Stimulated activated CD8-positive, alpha-beta memory T cell treated with anti-CD3 and anti-CD28 coated beads, Interleukin-4, amount 100 ng/mL, for 48 hours (primary cell): ENCODE measurements at regions not wholly inside any gene's neighbourhood (a gene's known extent, or its start where the extent isn't known, plus 50 kb on each side); places are given as distances from the start of the nearest gene placed in this dataset.

Source experiments
- DNase-seq: peaks from one replicate; pipeline ENCODE4 v3.0.0-alpha.2; 2020

DNA sequence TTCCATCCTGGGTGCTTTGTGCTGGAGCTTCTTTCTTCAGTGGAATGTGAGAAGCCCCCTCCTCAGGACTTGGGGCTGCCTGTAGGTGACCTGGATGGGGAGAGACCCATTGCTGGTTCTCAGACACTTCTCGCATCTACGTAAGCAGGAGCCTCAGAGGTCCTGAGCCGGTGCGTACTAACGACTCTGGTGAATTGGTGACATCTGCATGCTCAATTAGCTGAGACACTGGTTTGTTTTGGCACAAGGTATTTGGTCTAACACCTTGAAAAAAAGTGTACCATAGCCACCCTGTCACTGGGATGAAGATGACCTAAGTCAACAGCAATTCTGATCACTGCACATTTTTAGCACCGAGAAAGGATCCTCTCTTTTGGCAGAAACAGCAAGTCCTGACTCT, 57.7 kb downstream of the LRRC30 start:
- no peak for DNase-seq

DNA sequence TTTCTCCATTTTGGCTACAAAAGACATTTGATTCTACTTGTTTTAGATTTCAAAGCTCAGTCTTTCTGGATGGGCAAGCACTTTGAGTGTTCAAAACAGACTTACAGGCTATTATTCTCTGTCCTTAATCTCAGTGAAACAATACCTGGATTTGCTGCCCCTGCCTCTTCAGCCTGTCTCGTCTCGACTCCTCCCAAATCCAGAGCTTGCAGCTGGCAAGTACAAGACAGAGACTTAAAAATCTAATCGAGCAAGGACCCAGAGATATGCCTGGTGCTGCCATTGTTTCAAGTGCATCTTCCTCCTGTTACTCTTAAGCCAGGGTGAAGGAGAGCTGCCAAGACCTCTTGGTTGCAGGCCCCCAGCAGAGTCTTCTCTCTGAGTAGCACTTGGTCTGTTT, 59.2 kb downstream of the LRRC30 start:
- no peak for DNase-seq

DNA sequence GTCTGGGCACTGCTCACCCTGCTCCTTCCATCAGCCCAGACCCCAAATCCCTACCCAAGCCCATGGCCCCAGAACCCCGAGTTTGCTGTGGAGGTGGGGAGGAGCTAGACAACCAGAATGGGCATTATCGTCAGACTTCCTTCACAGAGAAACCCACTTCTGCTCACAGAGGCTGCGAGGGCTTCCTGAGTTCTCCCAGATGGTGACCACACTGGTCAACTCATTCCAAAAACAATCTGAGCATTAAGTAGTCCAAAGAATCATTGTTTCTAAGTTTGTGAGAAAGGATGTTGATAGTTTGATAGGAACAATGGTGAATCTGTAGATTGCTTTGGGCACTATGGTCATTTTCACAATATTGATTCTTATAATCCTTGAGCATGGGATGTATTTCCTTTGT, 60.2 kb downstream of the LRRC30 start:
- DNase-seq, result no peak

DNA sequence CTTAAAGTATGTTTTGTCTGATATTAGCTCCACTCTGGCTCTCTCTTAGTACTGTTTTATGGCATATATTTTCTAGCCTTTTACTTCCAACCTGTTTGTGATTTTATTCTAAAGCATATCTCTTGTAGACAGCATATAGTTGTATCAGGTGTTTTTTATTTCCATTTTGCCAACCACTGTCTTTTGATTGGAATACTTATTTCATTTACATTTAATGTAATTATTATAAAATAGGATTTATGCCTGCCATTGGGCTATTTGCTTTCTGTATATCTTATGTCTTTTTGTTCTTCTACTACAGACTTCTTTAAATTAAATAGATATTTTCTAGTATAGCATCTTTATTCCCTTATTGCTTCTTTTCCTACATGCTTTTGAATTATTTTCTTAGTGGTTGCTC, 67.3 kb downstream of the LRRC30 start:
- no peak for DNase-seq

DNA sequence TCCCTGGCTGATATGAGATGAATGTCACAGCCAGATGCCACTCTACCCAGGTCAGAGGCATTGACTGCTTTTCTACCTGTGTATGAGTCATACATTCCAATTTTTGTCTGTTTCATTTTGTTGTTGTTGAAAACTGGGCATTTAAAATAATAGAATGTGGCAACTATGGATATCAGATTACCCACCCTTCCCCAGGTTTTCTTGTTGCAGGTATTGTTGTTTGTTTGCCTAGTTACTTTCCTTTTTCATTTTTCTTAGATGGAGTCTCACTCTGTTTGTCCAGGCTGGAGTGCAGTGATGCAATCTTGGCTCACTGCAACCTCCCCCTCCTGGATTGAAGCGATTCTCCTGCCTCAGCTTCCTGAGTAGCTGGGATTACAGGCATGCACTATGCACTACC, 70.2 kb downstream of the LRRC30 start:
- DNase-seq, result no peak

DNA sequence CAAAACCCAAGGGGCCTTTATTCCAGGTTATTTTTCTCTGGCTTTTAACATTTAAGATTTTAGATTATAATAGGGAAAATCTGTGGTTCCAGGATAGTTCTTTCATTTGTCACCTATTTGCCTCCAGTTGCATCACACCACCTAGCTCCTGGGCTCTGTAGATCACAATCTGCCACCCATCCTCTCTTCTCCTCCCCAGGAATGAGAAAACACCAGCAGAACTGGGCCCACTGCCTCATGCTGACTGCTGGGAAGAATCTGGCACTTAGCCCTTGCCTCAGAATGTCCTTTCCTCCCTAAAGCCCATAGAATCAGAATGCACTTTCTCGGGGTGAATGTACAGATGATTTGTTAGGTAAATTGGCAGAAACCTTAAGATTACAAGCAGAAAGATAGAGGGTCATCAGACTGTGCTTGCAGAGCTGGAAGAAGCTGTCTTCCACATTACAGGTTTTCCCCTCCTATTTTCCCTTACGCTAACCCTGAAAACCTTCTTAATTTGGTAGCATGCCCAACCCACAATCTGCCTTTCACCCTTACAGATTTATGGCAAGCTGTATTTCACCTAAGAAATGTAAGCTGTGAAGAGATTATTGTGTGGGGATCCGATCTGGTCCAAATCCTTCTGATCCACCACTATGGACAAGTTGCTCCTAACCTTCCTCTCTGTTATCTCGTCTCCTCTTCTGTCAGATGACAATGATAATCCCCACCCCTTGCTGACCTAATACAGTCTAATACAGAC, 72.6 kb downstream of the LRRC30 start:
- DNase-seq, result no peak

DNA sequence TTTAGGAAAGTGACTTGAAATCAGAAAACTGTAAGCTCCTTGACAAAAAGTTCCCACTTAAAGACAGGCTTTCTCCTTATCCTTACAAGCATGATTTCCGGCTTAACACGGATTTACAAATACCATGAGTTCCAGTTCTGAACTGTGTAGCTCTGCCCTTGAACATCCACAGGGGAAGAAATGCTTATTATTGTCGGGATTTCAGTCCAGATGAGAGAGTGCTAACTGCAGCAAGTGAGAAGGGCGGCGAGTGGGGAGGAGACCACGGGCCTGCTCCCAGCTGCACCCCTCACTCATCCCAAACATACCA, 73.1 kb downstream of the LRRC30 start:
- DNase-seq, result no peak

DNA sequence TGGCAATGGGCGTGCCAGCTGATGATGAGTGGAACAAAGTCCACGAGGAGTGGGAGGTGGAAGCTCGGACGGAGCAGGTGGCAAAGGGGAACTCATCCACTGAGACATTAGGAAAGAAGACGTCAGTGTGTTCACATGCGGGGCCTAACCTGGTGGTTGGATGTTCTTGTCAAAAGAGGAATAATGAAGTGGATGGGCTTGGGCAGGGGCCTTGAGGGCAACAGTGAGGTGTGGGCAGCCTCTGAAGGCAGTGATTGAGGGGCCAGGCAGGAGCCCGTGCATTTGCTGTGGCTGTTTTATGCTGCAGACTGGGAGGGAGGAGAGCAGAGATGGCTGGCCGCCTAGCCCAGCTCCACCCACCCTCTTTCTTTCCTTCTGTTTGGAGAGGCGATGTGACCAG, 74.5 kb downstream of the LRRC30 start:
- no peak for DNase-seq

DNA sequence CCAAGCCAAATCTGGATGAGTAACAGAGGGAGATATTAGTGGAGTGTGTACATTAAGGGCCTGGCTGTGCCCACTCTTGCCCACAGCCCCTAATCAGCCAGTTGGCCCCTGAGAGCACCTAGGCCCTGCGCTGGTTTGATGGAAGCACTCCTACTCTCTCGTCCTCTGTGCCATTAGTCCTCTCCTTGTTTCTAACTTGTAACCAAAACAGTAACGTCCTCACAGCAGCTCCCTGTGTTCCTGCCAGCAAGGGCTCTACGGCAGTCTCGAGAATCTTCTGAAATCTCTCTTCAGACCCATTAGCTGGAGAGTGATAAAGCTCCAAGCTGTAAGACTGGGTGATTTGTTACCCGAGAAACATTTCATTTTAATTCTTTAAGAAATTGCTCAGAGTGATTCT, 76.1 kb downstream of the LRRC30 start:
- DNase-seq, result no peak

DNA sequence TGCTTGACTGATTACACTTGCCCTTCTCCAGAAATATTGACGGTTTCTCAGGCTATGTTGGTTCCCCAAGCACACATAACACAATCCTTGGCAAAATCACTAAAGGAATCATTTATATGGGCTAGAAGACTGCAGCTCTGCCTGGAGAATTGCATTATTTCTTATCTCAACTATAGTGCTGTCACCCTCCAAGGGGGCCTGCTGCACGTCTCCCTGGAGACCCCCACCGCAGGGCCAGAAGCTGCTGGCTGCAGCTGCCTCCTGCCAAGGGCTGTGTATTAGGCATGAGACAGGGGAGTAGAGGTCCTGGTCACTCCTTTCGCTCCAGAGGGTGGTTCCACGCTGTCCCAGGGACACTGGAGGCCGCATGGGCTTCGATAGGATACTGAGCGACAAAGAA, 76.6 kb downstream of the LRRC30 start:
- no peak for DNase-seq

DNA sequence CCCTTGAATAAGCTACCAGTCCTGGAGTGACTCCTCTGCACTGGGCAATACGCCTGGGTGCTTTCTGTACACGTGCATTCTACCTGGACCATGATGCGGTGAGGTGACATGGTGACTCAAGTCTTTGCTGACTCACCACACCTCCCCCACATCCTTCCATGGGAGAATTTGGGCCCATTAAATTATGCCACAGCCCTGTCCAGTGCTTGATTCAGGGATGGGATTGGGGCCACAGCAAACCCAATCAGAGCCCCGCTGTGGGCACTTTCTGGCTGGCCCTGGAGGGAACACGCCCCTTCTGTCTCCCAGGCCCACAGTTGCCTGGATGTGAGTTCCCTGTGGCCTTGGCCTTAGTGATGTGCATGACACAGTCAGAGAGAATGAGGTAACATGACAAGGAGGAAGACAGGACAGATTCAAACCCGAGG, 86.9 kb downstream of the LRRC30 start:
- DNase-seq, result no peak

DNA sequence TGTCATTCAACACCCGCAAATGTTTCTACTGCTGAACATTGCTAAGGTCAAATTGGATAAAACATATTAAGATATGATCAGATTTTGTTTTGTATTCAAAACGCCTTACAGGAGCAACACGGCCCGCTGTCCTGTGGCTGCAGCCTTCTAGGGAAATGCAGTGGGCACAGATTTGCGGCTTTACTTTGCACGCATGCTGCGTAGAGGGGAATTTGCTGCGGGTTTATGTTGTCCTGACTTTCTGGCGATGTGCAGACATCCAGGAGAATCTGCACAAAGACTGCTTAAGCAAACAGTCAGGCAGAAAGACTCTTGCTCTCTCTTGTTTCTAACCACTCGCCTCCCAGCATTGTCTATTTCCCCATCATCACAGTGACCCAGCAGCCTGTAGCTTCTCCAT, 88.3 kb downstream of the LRRC30 start:
- DNase-seq, result no peak

DNA sequence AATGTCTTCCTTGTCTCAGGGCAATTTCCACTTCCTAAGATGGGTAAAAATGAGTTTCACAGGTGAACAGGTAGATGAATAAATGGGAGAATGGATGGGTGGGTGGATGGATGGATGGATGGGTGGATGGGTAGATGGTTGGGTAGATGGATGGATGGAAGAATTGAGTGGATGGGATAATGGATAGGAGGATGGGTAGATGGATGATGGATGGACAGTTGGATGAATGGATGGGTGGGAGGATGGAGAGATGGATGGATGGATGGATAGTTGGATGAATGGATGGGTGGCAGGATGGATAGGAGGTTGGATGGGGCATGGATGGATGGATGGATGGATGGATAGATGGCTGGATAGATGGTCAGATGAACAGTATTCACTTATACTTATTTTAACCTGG, 90.9 kb downstream of the LRRC30 start:
- DNase-seq, result no peak

DNA sequence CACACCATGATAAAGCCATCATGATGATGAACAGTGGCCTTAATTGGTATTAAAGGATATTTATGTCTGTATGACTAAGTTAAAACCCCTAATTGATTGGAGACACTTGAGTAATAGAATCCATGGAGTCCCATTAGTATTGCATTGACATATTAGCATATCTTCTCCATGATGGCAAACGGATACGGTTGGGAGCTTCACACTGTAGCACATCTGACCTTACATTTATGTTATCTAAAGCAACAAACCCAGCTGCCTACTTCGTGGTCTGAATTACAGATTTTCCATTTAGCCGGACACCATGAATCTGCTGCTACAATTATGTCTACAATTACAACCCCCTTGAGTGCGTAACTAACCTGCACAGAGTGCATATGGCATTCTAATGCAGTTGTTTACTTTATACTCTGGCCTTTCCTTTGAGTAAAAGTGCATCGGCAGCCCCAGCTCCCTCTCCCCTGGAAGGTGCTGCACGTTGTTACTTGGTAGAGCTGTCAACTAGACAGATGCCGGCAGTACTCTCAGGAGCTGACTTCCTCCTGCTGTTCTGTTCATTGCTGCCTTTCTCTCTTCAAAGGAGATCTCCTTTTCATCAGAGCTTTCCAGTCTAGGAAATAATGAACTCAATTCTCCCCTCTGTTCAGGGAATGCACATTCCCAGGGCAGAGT, 92.1 kb downstream of the LRRC30 start:
- no peak for DNase-seq

DNA sequence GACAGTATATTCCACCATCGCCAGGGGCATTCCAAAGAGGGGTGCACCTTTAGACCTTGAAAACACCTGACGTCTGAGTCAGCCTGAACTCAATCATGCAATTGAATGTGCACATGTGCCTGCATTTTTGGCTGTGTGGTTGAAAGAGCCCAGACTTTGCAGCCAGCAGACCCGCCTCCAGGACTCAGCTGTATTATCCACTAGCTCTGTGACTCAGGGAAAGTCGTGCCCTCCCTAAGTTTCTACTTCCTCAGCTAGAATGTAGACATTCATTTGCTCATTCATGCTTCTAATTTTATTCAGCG, 94.2 kb downstream of the LRRC30 start:
- no peak for DNase-seq

DNA sequence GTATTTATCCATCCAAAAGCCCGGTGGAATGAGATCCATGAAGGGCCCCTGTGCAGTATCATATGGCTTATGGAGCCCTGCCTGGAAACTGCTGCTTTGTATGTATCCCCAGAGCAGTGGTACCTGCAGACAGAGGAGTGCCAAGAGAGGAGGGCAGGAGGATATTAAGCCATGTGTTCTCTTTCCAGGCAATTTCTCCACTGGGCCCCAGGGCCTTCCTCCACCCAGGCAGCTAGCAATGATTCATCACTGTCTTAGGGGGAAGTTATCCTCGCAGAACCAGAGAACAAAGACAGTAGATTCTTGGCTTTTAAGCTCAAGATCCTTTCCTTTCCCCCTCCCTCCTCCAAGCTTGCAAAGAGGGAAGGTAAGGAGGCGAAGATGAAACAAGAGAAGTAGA, 98.1 kb downstream of the LRRC30 start:
- DNase-seq, result no peak

DNA sequence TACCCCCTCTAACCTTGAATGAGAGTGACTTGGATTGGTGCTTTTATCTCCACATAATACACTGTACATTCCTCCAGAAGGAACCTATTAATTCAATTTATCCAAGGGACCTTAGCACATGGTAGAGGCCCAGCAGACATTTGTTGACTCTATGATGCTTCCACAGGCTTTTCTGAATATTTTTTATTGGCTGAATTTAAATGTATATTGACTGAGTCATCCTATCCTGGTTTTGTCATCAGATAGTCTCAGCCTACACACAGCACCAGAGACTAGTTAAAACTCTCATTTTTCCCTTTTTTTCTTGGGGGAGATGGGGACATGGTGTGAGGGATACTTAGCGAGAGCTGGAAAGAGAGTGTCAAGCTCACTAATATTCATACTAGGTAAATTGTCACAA, 101.6 kb downstream of the LRRC30 start:
- DNase-seq, result no peak

DNA sequence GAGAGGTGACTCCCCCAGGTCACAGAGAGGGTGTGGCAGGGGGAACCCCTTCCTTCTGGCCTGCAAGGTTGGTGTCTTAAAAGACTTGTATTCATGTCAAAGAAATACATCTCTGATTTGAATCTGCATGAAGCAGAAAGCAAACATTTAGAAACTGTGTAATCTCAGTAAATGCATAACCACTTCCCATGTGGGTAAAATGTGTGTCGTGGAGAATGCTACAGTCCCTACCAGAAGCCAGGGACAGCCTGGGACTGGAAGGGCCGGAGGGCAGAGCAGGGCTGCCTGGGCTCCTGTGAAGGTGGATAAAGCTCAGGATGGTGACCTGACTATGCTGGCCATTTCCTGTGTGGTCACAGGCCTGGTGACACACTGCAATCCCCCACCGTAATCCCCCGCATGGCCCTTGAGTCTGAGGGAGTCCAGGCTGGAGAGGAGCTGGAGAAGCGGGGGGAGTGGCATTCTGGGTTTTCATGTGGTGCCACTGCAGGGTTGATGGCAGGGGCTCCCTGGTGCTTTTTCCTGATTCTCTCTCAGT, 102.2 kb downstream of the LRRC30 start:
- DNase-seq, result no peak

DNA sequence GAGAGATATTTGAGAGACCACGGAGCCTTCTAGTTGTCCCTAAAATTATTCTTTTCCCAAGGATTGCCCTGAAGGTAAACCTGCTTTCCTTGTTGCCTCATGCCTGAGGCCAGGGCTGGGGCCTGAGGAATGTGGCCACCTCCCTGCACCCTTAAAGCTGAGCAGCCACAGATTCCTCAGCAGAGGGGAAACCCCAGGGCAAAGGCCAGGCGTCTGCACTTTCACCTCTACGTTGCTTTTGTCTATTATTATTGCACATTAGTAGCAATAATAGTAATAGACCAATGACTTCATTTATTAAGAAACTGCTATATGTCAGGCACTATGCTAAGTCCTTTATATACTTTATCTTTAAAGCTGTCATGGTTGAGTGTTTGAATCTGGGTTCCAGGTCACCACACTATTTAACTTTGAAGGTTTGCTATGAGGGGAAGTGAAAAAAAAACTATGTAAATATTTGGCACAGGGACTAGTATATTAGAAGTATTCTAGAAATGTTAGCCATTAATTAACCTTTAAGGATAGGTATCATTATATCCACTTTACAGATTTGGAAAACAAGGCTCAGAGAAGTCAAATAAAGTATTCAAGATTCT, 104.2 kb downstream of the LRRC30 start:
- DNase-seq, result no peak

DNA sequence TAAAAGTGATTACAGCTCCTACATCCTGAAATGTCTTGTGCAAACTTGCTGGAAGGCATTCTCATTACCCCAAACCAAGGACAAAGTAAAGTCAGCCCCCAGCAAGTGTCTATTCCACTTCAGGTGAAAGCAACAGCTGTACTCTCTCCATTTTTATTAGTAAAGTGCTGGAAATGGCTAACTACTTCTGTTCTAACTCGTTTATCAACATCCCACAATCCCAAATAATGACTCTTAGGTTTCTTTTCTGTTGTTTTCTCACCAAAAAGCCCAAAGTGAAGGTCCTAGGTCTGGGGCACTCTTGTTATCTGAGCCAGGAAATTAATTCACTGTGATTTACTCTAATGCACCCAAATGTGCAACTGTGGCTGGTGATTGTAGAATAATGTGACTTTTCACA, 105.7 kb downstream of the LRRC30 start:
- DNase-seq, result no peak

DNA sequence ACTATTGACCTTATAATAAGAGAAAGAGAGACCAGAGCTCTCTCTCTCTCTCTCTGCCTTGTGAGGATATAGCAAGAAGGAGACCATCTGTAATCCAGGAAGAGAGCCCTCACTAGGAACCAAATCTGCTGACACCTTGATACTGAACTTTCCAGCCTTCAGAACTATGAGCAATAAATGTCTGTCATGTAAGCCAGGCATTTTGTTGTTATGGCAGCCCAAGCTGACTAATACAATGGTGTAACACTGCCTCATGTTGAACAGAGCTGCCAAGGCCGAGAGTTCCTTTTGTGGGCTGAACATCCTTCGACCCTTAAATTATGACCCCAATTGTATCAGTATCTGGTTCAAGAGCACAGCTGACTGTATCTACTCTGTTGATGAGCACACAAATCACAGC, 108.0 kb downstream of the LRRC30 start:
- no peak for DNase-seq

DNA sequence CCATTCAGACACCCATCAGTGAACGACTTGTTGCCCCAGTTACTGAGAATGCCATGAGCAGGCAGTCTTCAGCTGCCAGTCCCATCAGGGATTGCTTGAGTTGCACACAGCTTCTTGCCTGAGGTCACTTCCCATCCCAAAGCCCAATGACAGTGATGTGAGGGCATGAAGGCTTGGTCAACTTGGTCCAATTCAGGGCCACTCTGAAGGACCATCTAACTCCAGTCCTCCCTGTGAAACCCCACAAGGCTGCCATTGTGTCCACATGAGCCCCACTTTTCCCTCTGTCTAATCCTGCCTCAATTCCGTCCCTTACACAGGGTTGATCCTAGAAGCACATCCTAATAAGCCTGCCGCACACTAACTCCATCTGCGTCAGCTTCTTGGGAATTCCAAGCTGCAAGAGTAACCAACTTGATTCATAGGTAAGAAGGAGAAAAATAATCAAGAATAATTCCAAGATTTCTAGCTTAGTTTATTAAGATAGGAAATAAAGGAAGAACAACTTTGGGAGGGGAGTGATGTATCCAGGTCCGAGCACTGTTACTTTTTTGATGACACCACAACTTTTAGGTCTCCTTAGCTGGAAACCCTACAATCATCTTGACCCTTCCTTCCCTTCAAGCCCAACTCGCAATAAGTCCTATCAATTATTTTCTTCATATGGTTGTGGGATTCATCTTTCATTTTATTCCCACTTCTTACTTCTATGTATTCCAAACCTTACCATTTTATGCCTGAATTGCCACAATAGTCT, 110.9 kb downstream of the LRRC30 start:
- no peak for DNase-seq

DNA sequence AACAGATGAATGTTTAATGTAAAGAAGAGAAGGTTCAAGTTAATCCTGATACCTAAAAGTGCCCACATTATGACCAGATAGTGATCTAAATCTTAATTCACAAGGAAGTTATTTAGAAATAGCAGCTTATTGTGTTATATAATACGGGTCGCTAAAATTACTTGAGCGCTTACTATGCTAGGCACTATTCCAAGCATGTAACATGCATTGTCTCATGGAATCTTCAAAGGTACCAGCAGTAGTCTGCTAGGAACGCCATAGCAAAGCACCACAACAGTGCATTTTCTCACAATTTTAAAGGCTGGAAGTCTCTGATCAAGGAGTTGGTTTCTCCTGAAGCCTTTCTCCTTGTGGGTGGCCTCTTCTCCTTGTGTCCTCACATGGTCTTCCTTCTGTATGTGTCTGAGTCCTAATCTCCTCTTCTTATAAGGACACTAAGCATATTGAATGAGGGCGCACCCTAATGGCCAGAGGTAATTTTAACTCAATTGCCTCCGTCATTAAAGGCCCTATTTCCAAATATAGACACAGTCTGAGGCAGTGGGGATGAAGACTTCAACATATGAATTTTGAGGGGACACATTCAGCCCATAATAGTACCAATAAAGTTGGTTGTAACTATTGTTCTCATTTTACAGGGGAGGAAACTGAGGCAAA, 118.4 kb downstream of the LRRC30 start:
- no peak for DNase-seq
